GM19395 (cell line): ENCODE measurements at regions not wholly inside any gene's neighbourhood (a gene's known extent, or its start where the extent isn't known, plus 50 kb on each side); places are given as distances from the start of the nearest gene placed in this dataset.
"Not testable (repeated sequence)": the region's sequence is repeated elsewhere in the genome, so short reads cannot be mapped to it uniquely, and the experiment has no call there.

Experiments
- ATAC-seq: cut with Tn5 transposase; IDR thresholded peaks from one replicate; pipeline ENCODE4 v1.9.1; 2021; ENCODE audit warnings: mild to moderate bottlenecking, moderate library complexity; ENCODE audit not compliant: unreplicated experiment

DNA sequence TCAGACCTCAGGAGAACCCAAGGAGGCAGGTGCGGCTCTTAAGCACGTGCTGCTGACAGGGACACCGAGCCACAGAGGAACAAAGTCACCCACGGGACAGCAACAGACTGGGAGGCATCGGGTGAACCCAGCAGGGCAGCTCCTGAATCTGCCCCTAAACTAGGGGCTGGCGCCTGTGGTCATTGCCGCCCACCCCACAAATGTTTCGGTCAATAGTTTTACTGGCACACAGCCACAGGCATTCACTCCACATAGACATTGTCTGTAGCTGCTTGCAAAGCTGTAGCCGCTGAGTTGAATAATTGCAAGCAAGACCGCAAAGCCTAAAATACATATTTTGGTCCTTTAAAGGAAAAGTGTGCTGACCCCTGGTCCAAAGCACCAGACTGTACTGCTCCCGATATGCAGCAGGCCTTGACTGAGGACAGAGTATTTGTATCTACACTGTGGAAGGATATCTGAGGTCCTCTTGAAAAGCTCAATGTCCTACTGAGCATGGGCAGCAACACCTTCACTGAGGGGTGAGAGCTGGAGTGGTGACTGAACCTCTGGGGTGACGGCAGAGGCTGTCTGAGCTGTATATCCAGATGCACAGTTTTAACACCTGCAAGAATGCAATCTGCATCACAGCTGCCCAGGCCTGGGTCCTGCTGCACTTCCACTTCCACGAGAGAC is 310.3 kb downstream of the THBS2 start:
- ATAC-seq = no peak

- ATAC-seq = no peak
Measured at GRCh38 chr6:168942646-168943045, 311.0 kb downstream of the THBS2 start.

GRCh38 chr6:168941036-168941435 is 312.6 kb downstream of the THBS2 start:
- no peak for ATAC-seq

- ATAC-seq = no peak
Measured at GRCh38 chr6:168939796-168940195, 313.9 kb downstream of the THBS2 start.

DNA sequence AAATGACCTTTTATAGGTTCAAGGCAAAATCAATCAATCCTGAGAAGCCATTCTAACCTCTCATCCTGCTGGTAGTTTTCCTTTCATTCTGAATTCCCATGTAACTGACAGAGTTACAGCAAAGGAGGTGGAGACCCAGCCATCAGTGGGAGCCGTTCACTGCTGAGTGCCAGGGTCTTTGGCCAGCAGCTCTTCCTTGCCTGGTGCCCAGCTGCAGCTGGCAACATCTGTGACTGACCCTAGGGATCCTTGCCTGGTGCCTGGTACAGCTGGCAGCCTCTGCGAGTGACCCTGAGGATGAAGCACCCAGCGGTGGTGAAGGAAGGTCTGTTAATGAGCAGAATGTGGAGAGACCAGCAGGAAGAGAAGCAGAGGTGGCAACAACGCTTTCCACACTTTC is 314.6 kb downstream of the THBS2 start:
- no peak for ATAC-seq

GRCh38 chr6:168938546-168938945 is 315.1 kb downstream of the THBS2 start:
- no peak for ATAC-seq

DNA sequence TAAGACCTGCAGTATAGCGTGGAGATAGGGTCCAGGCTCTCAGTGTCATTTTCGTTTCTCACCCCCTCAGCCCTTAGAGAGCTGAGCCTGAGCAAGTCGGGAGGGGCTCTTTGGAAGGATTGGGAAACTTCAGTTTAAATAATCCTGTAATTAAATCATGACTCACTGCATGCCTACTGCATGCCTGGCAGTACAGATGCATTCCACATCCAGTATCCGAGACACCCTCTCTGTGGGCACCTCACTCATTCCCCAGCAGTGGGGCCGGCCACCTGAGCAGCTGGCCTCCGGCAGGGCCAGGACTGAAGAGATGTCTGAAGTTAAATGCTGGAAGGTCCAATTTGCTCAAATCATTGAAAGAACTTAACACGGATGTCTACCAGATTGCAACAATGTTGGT is 316.6 kb downstream of the THBS2 start:
- ATAC-seq = no peak

- no peak for ATAC-seq
Measured at GRCh38 chr6:168935628-168936010, 318.0 kb downstream of the THBS2 start.

DNA sequence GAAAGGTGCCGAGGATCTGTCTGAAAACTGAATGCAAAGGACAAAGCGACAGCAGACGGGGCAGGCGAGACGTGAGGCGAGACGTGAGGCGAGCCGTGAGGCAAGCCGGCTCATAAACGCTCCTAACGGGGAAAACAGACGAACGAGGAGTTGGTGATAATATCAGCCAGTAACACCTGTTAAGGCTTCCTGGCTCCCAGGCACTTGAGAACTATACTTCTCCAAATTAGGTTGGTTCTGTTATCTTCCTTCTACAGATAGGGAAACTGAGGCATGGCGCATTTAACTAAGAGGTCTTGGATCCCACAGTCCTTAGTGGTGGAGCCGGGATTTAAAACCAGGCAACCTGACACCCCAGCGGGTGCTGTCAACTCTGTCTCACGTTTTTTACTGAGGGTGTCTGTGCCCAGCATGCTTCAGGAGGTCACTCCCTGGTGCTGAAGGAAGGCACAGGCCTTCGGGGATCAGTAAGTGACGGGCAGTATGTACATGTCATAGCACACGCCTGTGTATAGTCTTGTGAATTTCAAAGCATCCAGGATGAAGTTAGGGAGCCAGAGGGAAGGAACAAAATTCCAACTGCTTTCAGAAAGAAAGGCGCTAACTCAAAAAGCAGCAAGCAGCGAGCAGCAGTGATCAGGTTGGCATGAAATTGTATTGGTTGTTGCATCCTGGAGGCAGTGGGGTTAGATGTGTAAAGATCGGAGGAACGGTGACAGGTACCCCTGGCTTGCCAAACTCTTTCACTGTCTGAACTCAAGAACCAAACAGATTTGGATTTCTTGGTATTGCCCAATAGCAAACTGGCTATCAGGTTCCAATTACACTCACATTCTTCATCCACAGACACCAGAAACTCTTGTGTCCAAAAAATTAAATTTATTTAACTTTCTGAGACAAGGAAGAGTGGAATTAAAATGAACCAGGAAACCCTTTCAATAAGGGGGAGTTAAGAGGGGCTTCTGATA is 318.7 kb downstream of the THBS2 start:
- no peak for ATAC-seq

DNA sequence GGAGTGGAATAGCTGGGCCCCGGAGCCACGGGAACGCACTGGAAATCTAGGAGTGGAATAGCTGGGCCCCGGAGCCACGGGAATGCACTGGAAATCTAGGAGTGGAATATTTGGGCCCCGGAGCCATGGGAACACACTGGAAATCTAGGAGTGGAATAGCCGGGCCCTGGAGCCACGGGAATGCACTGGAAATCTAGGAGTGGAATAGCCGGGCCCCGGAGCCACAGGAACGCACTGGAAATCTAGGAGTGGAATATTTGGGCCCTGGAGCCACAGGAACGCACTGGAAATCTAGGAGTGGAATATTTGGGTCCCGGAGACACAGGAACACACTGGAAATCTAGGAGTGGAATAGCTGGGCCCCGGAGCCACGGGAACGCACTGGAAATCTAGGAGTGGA is 321.5 kb downstream of the THBS2 start:
- not testable (repeated sequence) for ATAC-seq

- ATAC-seq = not testable (repeated sequence)
Measured at GRCh38 chr6:168931072-168931471, 322.6 kb downstream of the THBS2 start.

GRCh38 chr6:168929871-168930450 is 323.7 kb downstream of the THBS2 start:
- ATAC-seq = no peak

- ATAC-seq = no peak
Measured at GRCh38 chr6:168928012-168928411, 325.6 kb downstream of the THBS2 start.

DNA sequence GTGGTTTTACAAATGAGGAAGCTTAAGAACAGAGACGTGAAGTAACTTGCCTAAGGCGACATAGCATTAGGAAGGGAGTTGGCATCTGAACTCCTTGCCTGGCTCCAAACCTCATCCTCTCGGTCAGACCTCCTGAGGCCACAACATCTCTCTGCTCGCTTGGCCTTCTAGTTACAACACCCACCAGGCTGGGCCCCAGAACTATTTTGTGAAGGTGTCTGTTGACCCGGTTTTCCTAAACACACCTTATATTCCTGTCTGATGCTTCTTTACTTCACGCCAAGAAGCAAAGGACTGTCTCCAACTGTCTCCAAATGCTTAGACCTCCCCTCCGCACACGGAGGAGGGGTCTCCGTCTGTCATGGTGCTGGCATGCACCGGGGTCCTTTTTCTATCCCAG is 326.6 kb downstream of the THBS2 start:
- ATAC-seq = no peak

- no peak for ATAC-seq
Measured at GRCh38 chr6:168926306-168926705, 327.3 kb downstream of the THBS2 start.

- ATAC-seq = no peak
Measured at GRCh38 chr6:168925671-168926070, 328.0 kb downstream of the THBS2 start.

DNA sequence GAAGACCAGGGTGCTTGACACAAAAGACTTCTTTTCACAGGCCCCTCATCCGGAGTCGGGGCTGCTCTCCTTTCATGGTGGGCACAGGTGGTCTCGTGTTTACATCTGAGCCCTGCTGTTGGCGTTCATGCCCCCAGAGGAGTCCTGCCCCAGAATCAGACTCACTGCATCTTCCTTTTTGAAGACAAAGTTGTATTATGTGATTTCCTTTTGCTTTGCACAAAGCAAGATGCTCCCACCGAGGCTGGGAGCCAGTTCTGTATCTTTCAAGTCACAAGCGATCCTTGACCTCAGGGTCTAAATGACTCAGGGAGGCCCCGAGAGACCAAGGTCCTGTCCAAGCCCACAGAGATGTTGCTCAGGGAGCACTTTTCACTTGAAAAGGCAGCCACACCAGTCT is 330.5 kb downstream of the THBS2 start:
- ATAC-seq = no peak

GRCh38 chr6:168922436-168922835 is 331.2 kb downstream of the THBS2 start:
- ATAC-seq = no peak

GRCh38 chr6:168920289-168920688 is 333.4 kb downstream of the THBS2 start:
- no peak for ATAC-seq

DNA sequence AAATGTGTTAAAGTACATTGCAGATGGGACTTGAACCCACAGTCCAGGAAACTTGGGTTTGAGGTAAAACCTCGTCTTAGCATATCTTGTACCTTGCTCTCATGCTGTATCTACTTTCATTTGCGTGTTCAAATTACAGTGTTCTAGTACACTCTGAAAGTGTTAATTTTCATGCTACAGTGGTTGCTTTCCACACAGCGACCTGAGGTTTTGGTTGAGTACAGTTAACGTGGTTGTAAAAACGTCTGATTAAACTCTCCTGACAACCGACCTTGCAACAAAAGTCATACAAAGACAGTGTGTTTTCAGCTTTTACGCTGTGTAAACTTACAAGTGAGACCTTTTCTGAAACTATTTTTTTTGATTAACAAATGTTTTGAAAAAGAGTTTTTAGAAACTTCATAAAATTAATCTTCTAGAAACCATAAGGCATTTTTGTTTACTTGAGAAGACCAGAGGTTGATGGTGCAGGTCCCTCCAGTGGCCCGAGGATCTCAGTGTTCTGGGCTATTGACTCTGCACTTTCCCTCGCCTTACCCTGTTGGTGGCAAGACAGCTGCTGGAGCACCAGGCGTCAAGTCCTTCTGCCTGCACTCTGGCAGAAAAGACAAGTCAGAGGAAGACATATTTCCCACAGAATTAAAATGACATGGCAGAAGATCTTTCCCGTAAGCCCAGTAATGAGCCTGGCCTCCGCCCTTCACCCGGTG is 334.0 kb downstream of the THBS2 start:
- ATAC-seq = no peak

GRCh38 chr6:168916576-168917211 is 337.0 kb downstream of the THBS2 start:
- ATAC-seq = no peak
